Transverse colon (tissue), 4 donors: ENCODE measurements at regions not wholly inside any gene's neighbourhood (a gene's known extent, or its start where the extent isn't known, plus 50 kb on each side); places are given as distances from the start of the nearest gene placed in this dataset.

ENCODE experiments used
- DNase-seq: peaks from one replicate; pipeline ENCODE4 v3.0.0-alpha.2; 2019
- H3K27ac ChIP-seq, 4 donors: fragments of 200-600 bp; sonication (generic); 2 replicates each; pipeline ENCODE4 v1.5.1; 2016 to 2018; ENCODE audit warnings: inconsistent platforms in 4 of 4
- H3K27me3 ChIP-seq: fragments of 200-600 bp; sonication (generic); 2 replicates; pipeline ENCODE4 v1.5.1; 2017; ENCODE audit warnings: inconsistent platforms
- H3K36me3 ChIP-seq, 4 donors: fragments of 200-600 bp; sonication (generic); 2 replicates each; pipeline ENCODE4 v1.5.1; 2017 to 2019; ENCODE audit warnings: inconsistent platforms in 4 of 4
- H3K4me1 ChIP-seq, 4 donors: fragments of 200-600 bp; sonication (generic); 2 replicates each; pipeline ENCODE4 v1.5.1; 2017 to 2020; ENCODE audit warnings: inconsistent platforms in 4 of 4
- H3K4me3 ChIP-seq, 4 donors: fragments of 200-600 bp; sonication (generic); 1 replicate in 1 of 4; 2 replicates in 3 of 4; pipeline versions ENCODE4 v1.5.1 to v1.6.1; 2017 to 2019; ENCODE audit warnings: inconsistent platforms in 4 of 4
- H3K9me3 ChIP-seq, 2 donors: fragments of 200-600 bp; sonication (generic); 2 replicates each; pipeline ENCODE4 v1.5.1; 2017 to 2019; ENCODE audit warnings: inconsistent platforms in 2 of 2
- CTCF ChIP-seq, 5 experiments: fragments of 200-600 bp in 3 of 5; fragments of 450-650 bp in 2 of 5; sonication (generic) in 3 of 5; IDR thresholded peaks; 1 replicate in 2 of 5; 2 replicates in 3 of 5; pipeline ENCODE4 v1.5.1; 2016 to 2017; ENCODE audit warnings: antibody characterized with exemption in 5 of 5, inconsistent platforms in 3 of 5, mild to moderate bottlenecking in 2 of 5, moderate library complexity in 1 of 5
- EP300 ChIP-seq: sonication (generic); formaldehyde crosslinking; IDR thresholded peaks from one replicate; pipeline ENCODE4 v1.6.1; 2017; ENCODE audit warnings: antibody characterized with exemption, low read depth
- POLR2A ChIP-seq: fragments of 450-650 bp; IDR thresholded peaks from one replicate; pipeline ENCODE4 v1.6.1; 2016; ENCODE audit warnings: antibody characterized with exemption, mild to moderate bottlenecking, moderate library complexity
- POLR2AphosphoS5 ChIP-seq, 3 donors: sonication (generic); formaldehyde crosslinking; IDR thresholded peaks; one replicate each; pipeline ENCODE4 v1.6.1; 2016; ENCODE audit warnings: antibody characterized with exemption in 3 of 3
- WGBS, 2 donors: methylation state at CpG; one replicate each; pipeline ENCODE4 v1.1.5; 2018; ENCODE audit warnings: low coverage in 1 of 2; 5-methylcytosine and 5-hydroxymethylcytosine counted together
- in situ Hi-C, 4 donors: fragments of 200-750 bp; cut with MboI; loops; one replicate each; pipeline versions ENCODE4 v1.15.0 to v1.15.1; 2017; ENCODE audit warnings: low sequenced_read_pairs in 3 of 4, low pct_ligation_motif_present in 1 of 4, low pct_unique_long_range_greater_than_20kb in 1 of 4
- intact Hi-C: fragments of 100-400 bp; cut with DNase I; formaldehyde crosslinking; loops from one replicate; pipeline ENCODE4 v1.15.1; 2023; ENCODE audit warnings: low total_unique reads

DNA sequence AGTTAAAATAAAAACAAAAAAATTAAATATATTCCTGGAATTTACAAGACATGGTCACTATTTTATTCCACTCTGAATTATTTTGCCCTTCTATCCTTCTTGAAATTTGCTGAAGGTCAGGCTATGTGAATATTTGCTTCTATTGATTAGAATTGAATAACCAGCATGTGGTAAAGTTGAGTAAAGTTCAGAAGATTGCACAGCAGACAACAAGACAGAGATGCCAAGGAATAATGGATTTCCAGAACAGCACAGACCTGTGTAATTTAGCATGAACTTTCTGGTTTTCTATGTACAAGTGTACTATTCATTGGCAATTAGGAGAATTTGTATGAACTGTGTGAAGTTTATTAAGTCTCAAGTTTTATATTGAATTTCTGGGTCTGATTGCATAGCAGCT lies 352.4 kb downstream of the TBC1D32 start:
- no peak for DNase-seq

DNA sequence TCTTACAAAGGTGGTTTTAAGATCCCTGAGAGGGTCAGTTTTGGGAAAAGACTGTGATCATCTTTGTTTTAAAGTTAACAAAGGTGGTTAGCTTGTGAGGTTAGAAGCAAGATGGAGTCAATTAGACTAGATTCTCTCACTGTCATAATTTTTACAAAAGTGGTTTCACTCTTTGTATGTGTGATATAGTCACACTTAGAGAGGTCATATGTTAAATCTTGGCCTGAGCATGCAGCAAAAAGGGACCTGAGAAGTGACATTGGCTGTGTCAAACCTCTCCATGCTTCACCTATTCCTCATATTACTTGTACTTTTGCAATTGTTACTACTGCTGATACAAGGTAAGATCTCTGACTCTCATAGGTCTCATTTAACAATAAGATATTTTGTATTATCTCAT lies 368.0 kb downstream of the TBC1D32 start:
- no peak for DNase-seq
- no peaks in the 10 kb centered on the region for H3K4me1 ChIP-seq
- H3K27ac ChIP-seq, result no peak overlapping the region
- intact Hi-C loops (no loop called here), in situ Hi-C loops (no loop called here)
- no peaks in the 10 kb centered on the region for H3K9me3 ChIP-seq
- H3K36me3 ChIP-seq, result no peaks in the 10 kb centered on the region
- no peaks in the 10 kb centered on the region for H3K27me3 ChIP-seq
- TF ChIP-seq POLR2A (no peak), POLR2AphosphoS5 (IDR thresholded peaks at IDR 0.05) (no peak), CTCF (IDR thresholded peaks at IDR 0.05) (no peak)
- H3K4me3 ChIP-seq, result no peak overlapping the region

More for the DNA sequence above, 352.4 kb downstream of the TBC1D32 start:
- in situ Hi-C loops (no loop called here), intact Hi-C loops (no loop called here)
- Histone ChIP-seq H3K4me3 (no peak overlapping the region), H3K27ac (no peak overlapping the region), H3K36me3 (no peaks in the 10 kb centered on the region), H3K9me3 (no peaks in the 10 kb centered on the region), H3K4me1 (no peaks in the 10 kb centered on the region), H3K27me3 (no peaks in the 10 kb centered on the region)
- TF ChIP-seq EP300, result no peak
- no peak for TF ChIP-seq CTCF (IDR thresholded peaks at IDR 0.05)
- no peak for TF ChIP-seq POLR2AphosphoS5 (IDR thresholded peaks at IDR 0.05)
- TF ChIP-seq POLR2A, result no peak

GRCh38 chr6:120965814-120966213 lies 368.5 kb downstream of the TBC1D32 start:
- intact Hi-C loops, result no loop called here
- Histone ChIP-seq H3K9me3 (no peaks in the 10 kb centered on the region), H3K27me3 (no peaks in the 10 kb centered on the region), H3K4me1 (no peaks in the 10 kb centered on the region), H3K27ac (no peak overlapping the region), H3K36me3 (no peaks in the 10 kb centered on the region), H3K4me3 (no peak overlapping the region)
- in situ Hi-C loops, result no loop called here
- TF ChIP-seq POLR2A (no peak), EP300 (no peak), POLR2AphosphoS5 (IDR thresholded peaks at IDR 0.05) (no peak), CTCF (IDR thresholded peaks at IDR 0.05) (no peak)
- 56 to 67% methylated on average over 3 of the region's 3 CpGs for WGBS, 2 donors
- no peak for DNase-seq

DNA sequence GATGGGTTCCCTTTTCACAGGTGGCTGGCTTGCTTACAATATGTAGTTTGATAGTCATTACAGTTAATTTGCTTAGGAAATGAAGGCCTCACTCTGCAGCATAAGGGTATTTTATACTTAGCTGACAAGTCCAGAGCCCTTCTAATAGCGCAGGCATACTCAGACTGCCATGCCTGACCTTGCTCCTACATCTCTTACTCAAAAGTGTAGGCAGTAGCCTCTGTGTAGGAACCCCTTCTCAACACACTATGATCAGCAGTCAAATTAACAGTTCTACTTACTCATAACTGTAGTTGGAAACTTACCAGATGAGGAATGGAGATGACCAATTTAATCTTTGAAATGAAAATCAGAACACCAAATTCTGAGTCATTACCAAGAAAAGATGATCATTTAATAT lies 373.5 kb downstream of the TBC1D32 start:
- intact Hi-C loops, result no loop called here
- DNase-seq, result no peak
- 77% methylated on average over 1 of the region's 1 CpG; no CpG with 5 or more reads in 1 of the 2 donors for WGBS, 2 donors
- Histone ChIP-seq H3K36me3 (no peaks in the 10 kb centered on the region), H3K4me3 (no peak overlapping the region), H3K27me3 (no peaks in the 10 kb centered on the region), H3K27ac (no peak overlapping the region), H3K9me3 (no peaks in the 10 kb centered on the region), H3K4me1 (no peaks in the 10 kb centered on the region)
- in situ Hi-C loops, result no loop called here
- no peak for TF ChIP-seq POLR2AphosphoS5 (IDR thresholded peaks at IDR 0.05)
- TF ChIP-seq POLR2A, result no peak
- TF ChIP-seq EP300, result no peak
- no peak for TF ChIP-seq CTCF (IDR thresholded peaks at IDR 0.05)
